Stimulated activated CD8-positive, alpha-beta memory T cell treated with anti-CD3 and anti-CD28 coated beads, Interleukin-12 subunit alpha, Interleukin-12 subunit beta, amount 100 ng/mL, for 1 hour (primary cell): ENCODE measurements at regions not wholly inside any gene's neighbourhood (a gene's known extent, or its start where the extent isn't known, plus 50 kb on each side); places are given as distances from the start of the nearest gene placed in this dataset.

Experiments
- DNase-seq: peaks from one replicate; pipeline ENCODE4 v3.0.0-alpha.2; 2020; ENCODE audit warnings: low read depth

DNA sequence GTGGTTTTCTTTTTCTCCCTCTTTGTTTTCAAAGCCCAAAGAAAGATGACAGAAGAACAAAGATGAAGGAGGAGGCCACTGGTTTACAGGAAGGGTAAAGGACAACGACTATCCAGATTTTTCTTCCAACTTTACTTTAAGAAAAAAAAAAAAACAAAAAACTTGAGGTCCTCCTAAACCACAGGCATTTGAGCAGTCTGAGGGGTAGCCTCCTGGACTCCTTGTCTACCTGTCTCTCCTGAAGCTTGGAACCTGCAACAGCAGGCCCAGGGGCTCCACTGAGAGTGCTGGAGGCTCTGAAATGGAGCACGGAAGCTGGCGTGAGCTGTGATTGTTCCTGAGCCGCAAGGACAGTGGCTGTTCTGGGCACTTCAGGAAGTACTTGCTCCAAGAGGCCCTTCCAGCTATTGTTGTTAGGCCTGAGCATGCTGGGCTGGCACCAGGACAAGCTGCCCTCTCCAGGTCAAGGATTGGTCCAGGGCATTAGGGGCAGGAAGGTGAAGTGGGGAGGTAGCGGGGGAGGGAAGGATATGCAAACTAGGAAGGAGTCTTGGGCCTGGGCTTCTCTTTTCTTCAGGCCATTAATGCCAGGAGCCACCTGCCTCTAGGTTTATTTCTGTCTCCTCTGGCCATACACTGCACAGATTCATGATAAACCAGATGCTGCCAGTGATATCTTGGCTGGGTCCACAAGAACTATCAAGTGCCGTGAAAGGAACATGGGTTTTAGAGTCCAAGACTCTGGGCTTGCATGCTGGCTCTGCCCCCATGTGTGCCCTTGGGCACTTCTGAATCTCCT, 147.3 kb downstream of the CCDC34 start:
- no peak for DNase-seq

- no peak for DNase-seq
These were observed 148.3 kb downstream of the CCDC34 start for GRCh38 chr11:27214713-27215112.

- no peak for DNase-seq
These were observed 149.8 kb downstream of the CCDC34 start for GRCh38 chr11:27213232-27213660.

- no peak for DNase-seq
These were observed 150.7 kb downstream of the CCDC34 start for GRCh38 chr11:27212248-27212780.

DNA sequence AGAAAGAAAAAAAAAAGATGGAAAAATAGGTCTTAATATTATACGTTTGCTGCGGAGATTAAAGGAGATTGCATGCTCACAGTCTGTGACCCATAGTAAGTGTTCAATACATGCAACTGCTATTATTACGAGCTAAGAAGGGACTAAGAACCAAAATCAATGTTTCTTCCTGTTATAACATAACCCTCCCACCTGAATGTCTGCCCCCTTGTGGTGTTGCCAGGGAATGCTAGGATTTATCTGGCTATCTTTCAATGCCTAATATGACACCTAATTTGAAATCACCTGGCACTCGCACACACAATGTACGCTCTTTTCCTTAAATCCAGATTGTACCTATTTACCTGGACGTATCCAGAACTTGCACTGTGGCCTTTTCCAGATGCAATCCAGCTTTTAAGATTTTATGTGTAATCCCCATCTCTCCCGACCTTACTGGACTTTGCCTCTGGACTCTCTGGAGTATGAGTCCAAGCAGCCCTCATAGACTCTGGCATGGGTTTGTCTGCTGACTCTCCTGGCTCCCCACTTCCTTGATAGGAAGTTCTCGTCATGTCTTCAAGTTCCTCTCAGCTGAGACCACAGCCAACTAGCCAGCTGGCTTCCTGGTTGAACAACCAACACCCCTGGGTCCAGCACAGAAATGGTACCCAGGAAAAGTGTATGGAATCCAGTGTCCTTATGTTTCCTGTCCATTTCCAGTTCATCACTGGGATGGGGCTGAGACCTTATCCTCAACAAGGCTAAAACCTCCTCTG, 151.5 kb downstream of the CCDC34 start:
- no peak for DNase-seq

DNA sequence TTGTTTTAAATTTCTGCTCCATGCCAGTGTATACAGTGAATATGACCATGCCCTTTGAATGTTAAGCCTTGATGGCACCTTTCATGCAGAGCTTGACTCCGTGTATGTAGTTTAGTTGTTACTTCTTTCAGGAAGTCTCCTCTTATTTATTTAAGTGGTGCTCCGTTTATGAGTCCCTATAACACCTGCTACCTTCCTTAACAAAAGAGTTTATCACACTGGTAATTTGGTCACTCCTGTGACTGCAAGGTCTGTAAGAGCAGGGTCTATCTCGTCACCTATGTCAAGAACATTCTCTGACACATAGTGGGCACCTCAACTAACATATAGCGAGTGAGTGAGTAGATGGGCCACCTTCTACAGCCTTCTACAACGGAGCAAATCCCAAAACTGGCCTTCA, 152.5 kb downstream of the CCDC34 start:
- no peak for DNase-seq

DNA sequence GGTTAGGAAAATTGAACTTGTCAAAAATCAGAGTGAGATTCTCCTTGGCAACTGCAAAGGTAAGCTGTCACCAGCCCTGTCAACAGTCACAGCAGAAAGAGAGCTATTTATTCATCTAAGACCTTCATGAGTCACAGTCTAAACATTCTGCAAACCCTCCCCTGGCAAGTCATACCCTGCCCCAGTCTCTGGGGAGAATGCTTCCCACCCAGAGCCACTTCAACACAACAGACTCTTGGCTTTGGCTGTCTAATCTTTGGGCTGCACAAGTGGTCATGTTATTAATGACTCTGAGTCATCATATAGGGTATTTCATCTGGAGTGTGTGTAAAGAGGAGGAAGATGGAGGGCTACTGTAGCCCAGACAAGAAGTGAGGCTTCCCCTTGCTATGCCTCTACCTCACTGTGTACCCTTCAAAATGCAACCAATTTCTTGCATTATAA, 153.4 kb downstream of the CCDC34 start:
- DNase-seq = no peak

- DNase-seq = no peak
These were observed 154.2 kb downstream of the CCDC34 start for GRCh38 chr11:27208846-27209245.

GRCh38 chr11:27207025-27207650, 155.9 kb downstream of the CCDC34 start:
- no peak for DNase-seq

GRCh38 chr11:27205779-27206570, 157.0 kb downstream of the CCDC34 start:
- no peak for DNase-seq

DNA sequence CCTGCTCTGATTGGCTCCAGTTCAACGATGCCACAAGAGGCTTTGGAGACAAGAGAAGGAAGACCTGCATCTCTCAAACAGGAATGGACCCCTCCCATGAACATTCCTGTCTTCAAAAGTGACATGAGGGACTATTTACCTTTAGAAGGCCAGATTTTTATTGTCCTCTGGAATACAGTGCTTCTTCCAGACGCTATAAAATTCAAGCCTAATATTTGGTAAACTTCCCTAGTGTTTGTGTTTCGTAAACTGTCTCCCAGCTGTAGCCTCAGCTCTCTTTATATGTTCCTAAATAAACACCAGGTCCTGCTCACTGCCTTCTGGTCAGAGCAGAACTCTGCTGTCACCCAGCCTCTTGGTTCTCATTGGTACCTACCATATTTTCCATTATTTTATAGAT, 157.8 kb downstream of the CCDC34 start:
- no peak for DNase-seq

DNA sequence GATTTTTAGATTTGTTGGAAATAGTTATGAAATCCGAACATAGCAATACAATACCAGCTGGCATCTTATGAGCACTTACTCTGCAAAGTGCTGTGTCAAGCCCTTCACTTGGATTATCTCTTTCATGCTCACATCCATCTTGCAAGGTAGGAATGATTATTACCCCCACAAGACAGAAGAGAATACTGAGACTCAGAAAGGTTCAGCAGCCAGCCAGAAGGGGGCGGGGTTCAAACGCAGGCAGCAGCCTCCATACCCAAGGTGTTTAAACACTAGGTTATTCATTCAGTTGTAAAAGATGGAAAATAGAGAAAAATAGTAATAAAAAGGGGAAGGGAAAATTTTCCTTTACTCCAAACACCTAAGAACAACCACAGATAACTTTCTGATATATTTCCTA, 158.5 kb downstream of the CCDC34 start:
- DNase-seq = no peak

DNA sequence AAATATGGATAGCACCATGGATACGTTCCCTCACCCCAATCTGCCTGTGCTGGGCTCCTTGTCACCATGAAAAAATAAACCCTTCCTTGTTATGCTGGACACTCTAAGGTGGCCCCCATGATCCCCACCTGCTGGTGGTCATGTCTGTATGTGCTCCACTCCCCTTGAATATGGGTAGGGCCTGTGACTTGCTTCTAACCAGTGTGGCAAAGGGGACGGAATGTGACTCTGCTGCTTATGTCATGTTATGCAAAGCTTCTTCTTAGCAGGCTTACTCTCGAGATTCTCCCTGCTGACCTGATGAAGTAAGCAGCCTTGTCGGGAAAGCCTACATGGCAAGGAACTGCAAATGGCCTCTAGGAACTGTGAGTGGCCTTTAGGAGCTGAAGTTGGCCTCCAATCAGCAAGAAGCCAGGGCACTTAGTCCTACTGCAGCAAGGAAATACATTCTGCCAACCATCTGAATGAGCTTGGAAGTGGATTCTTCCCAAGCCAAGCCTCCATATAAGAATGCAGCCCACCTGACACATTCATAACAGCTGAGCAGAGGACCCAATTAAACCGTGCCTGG, 159.9 kb downstream of the CCDC34 start:
- no peak for DNase-seq

GRCh38 chr11:27201454-27202302, 161.1 kb downstream of the BBOX1 start:
- DNase-seq = no peak

DNA sequence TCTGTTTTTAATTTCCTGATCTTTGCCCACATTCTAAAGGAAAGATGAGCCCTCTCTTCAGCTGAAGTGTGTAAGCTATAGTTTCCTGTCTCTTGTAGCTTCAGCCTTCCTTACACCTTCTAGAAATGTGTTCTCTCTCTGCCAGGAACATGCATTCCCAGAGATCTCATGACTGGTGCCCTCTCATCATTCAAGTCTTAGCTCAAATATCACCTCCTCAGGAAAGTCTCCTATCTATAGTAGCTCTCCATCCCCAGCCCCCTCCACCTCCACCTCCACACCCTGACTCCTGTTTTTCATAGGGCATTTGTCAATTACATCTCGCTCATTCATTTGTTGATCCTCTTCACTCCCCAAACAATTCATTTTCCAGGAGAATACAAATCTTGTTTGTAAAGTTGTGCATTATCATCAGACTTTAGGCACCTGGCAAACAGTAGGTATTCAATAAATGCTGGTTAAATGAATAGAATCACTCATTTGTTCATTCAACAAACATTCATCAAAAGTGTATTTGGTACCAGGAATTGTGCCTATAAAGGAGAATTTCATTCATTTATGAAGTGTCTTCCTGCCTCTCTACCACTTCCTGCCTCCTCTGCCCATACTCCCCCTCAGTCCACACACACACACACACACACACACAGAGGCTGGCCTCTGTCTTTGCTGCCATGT, 160.3 kb downstream of the BBOX1 start:
- DNase-seq = no peak

GRCh38 chr11:27196203-27196897, 155.7 kb downstream of the BBOX1 start:
- no peak for DNase-seq

DNA sequence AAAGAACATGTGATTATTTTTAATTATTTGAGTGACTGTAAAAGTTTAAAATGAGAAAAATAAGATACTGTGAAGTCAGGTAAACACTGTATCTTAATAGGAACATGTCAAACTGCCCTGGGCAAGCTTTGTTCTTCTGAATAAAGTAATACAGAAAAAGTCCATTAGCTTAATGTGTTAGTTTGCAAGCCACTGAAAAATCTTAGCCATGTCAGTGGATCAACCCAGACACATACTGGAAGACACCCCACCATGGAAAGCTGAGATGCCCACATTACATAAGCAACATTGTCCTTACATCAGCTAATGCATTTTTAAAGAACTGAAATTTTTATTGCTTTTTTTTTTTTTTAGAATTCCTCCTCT, 155.2 kb downstream of the BBOX1 start:
- no peak for DNase-seq

GRCh38 chr11:27194976-27195375, 154.4 kb downstream of the BBOX1 start:
- DNase-seq = no peak

DNA sequence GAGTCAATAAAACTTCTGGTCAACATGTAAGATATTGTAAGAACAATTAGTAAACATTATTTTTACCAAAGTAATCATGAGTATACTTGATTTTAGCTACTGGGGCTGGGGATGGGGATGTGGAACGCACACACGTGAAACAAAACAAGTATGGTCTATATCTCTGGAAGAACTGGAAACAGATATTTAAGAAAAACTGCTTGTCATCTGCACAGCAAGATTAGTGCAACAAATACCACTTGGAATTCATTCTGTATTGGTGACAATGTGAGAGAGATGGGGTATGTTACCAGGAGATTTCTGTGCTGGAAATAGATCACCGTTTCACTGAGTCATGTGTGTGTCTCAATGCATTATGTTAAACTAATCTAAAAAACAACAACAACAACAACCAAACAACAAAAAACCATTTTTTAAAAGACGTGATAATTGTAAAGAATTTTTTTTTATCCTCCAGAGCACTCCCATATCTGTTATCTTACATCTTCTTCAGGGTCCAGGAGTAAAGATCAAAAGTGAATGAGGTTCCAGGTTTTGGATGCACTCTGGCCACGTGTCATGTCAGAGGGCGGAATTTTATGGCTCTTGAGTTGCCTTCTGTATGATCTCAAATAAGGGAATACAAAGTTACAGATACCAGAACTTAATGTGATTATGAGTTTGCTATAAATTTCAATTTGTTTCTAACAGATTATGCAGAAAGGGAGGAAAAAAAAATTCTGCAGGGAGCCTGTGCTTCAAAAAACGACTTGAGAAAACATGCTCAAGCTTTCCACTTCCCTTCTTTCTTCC, 153.0 kb downstream of the BBOX1 start:
- DNase-seq = no peak
